HG03039 (cell line): ENCODE measurements at regions not wholly inside any gene's neighbourhood (a gene's known extent, or its start where the extent isn't known, plus 50 kb on each side); places are given as distances from the start of the nearest gene placed in this dataset.

Experiments
- ATAC-seq: cut with Tn5 transposase; IDR thresholded peaks from one replicate; pipeline ENCODE4 v1.9.1; 2021; ENCODE audit warnings: mild to moderate bottlenecking, moderate library complexity; ENCODE audit not compliant: unreplicated experiment

- no peak for ATAC-seq
Observed at GRCh38 chr10:3901370-3901769, 116.4 kb upstream of the KLF6 start.

- ATAC-seq: no peak
Observed at GRCh38 chr10:3900391-3900790, 115.4 kb upstream of the KLF6 start.

- no peak for ATAC-seq
Observed at GRCh38 chr10:3898821-3899220, 113.8 kb upstream of the KLF6 start.

GRCh38 chr10:3897156-3897555 is 112.1 kb upstream of the KLF6 start:
- no peak for ATAC-seq

- no peak for ATAC-seq
Observed at GRCh38 chr10:3896161-3896560, 111.2 kb upstream of the KLF6 start.

GRCh38 chr10:3895045-3895631 is 110.1 kb upstream of the KLF6 start:
- no peak for ATAC-seq

GRCh38 chr10:3893901-3894563 is 109.0 kb upstream of the KLF6 start:
- no peak for ATAC-seq

GRCh38 chr10:3892440-3893425 is 107.7 kb upstream of the KLF6 start:
- ATAC-seq: no peak

- ATAC-seq: no peak
Observed at GRCh38 chr10:3891396-3891795, 106.4 kb upstream of the KLF6 start.

GRCh38 chr10:3890602-3891352 is 105.8 kb upstream of the KLF6 start:
- ATAC-seq: no peak

- ATAC-seq: no peak
Observed at GRCh38 chr10:3889961-3890522, 105.0 kb upstream of the KLF6 start.

GRCh38 chr10:3887885-3888476 is 103.0 kb upstream of the KLF6 start:
- ATAC-seq: peak; percentile 63

GRCh38 chr10:3887404-3887803 is 102.4 kb upstream of the KLF6 start:
- no peak for ATAC-seq

GRCh38 chr10:3886641-3887251 is 101.7 kb upstream of the KLF6 start:
- no peak for ATAC-seq

GRCh38 chr10:3886191-3886590 is 101.2 kb upstream of the KLF6 start:
- no peak for ATAC-seq

- no peak for ATAC-seq
Observed at GRCh38 chr10:3882855-3883254, 97.8 kb upstream of the KLF6 start.

- ATAC-seq: no peak
Observed at GRCh38 chr10:3881622-3882021, 96.6 kb upstream of the KLF6 start.

- no peak for ATAC-seq
Observed at GRCh38 chr10:3879073-3879472, 94.1 kb upstream of the KLF6 start.

- no peak for ATAC-seq
Observed at GRCh38 chr10:3877211-3878000, 92.4 kb upstream of the KLF6 start.
